ENCODE measurements at regions not wholly inside any gene's neighbourhood (a gene's known extent, or its start where the extent isn't known, plus 50 kb on each side); places are given as distances from the start of the nearest gene placed in this dataset.

DNA sequence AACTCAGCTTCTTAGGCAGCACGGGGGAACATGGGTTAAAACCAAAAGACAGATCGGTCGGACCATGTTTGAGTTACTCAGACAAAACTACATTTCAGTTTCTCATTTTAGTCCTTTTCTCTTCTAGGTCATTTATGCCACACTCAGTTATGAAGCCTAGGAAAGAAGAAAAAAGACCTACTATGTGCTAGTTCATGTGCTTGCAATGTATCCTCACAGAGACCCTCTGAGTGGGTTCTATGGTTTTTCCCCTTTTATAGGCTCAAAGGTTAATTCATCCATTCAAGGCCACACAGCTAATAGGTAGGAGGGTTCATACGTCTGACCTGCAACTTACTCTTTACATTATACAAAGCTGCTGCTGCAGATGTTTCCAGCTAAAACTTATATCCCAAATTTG, 104.7 kb upstream of the ZNF438 start:
- TF ChIP-seq, protein P1, sequence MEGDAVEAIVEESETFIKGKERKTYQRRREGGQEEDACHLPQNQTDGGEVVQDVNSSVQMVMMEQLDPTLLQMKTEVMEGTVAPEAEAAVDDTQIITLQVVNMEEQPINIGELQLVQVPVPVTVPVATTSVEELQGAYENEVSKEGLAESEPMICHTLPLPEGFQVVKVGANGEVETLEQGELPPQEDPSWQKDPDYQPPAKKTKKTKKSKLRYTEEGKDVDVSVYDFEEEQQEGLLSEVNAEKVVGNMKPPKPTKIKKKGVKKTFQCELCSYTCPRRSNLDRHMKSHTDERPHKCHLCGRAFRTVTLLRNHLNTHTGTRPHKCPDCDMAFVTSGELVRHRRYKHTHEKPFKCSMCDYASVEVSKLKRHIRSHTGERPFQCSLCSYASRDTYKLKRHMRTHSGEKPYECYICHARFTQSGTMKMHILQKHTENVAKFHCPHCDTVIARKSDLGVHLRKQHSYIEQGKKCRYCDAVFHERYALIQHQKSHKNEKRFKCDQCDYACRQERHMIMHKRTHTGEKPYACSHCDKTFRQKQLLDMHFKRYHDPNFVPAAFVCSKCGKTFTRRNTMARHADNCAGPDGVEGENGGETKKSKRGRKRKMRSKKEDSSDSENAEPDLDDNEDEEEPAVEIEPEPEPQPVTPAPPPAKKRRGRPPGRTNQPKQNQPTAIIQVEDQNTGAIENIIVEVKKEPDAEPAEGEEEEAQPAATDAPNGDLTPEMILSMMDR (IDR thresholded peaks at IDR 0.05) = no peak
- TF ChIP-seq POLR2A (IDR thresholded peaks at IDR 0.05) = no peak

Measured in heart left ventricle (tissue), 13 donors.